ENCODE measurements at regions not wholly inside any gene's neighbourhood (a gene's known extent, or its start where the extent isn't known, plus 50 kb on each side); places are given as distances from the start of the nearest gene placed in this dataset.

DNA sequence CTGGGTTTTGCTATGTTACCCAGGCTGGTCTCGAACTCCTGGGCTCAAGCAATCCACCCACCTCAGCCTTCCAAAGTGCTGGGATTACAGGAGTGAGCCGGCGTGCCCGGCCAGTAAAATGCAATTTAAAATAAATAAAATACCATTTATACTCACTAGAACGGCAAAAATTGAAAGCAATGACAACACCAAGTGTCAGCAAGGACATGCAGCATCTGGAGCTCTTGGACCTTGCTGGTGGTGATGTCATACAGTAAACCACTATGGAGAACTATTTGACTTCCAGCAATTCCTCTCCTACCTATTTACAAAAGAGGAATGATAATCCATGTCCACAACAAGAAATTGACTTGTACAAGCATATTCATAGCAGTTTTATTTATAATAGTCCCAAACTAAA lies 105.7 kb upstream of the PHACTR1 start:
- Histone ChIP-seq H3K4me1 (ENCODE audit: insufficient read depth, low read length, poor library complexity, severe bottlenecking) (no peaks in the 10 kb centered on the region), H3K9me3 (ENCODE audit: low read depth, low read length, poor library complexity, severe bottlenecking) (no peaks in the 10 kb centered on the region), H3K27me3 (replicated peaks; ENCODE audit: insufficient read depth, low read depth, low read length, poor library complexity) (no peaks in the 10 kb centered on the region), H3K27ac (ENCODE audit: low read depth, low read length, poor library complexity, severe bottlenecking) (no peak overlapping the region), H3K36me3 (ENCODE audit: insufficient read depth, low read length, poor library complexity, severe bottlenecking) (no peaks in the 10 kb centered on the region), H3K4me3 (ENCODE audit: low read depth, low read length, poor library complexity, severe bottlenecking) (no peak overlapping the region)
- intact Hi-C loops (cut with micrococcal nuclease; ENCODE audit: unreplicated experiment): no loop called here
- POLR2A ChIA-PET (ENCODE audit: low non-redundant PET): no interaction called here
- BruUV-seq (replicated peaks): no TSS peak
- DNase-seq (ENCODE audit: low spot score): no peak
- no peak for TF ChIP-seq CTCF (conservative IDR thresholded peaks at IDR 0.05; ENCODE audit: low read depth, low read length)
- TF ChIP-seq EZH2 (IDR thresholded peaks at IDR 0.05; ENCODE audit: borderline replicate concordance, low read depth, low read length, poor library complexity, severe bottlenecking): no peak
- CTCF ChIA-PET: no interaction called here

DNA sequence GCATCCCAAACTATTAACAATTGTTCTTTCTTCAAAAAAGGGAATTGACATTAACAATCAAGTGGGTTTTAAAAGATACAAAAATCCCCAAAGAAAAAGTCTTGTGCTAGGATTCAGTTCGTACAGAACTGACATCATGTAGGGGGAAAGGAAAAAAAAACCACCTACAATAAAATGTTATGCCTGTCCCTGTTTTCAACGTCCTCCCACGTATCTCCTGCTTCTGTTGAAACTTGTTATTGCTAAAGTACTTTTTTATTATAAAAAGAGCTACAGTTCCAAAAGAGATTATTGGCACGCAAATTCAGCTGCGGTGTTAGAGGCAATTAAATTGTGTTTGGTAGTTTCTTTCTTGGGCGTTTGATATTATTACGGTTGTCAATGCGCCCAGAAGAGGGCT lies 102.8 kb upstream of the PHACTR1 start:
- ChIA-PET POLR2A (ENCODE audit: low non-redundant PET) (no interaction called here), CTCF (no interaction called here)
- Histone ChIP-seq H3K4me1 (ENCODE audit: insufficient read depth, low read length, poor library complexity, severe bottlenecking) (no peaks in the 10 kb centered on the region), H3K4me3 (ENCODE audit: low read depth, low read length, poor library complexity, severe bottlenecking) (no peak overlapping the region), H3K36me3 (ENCODE audit: insufficient read depth, low read length, poor library complexity, severe bottlenecking) (no peaks in the 10 kb centered on the region), H3K27me3 (replicated peaks; ENCODE audit: insufficient read depth, low read depth, low read length, poor library complexity) (no peaks in the 10 kb centered on the region), H3K9me3 (ENCODE audit: low read depth, low read length, poor library complexity, severe bottlenecking) (no peaks in the 10 kb centered on the region), H3K27ac (ENCODE audit: low read depth, low read length, poor library complexity, severe bottlenecking) (no peak overlapping the region)
- no peak for TF ChIP-seq EZH2 (IDR thresholded peaks at IDR 0.05; ENCODE audit: borderline replicate concordance, low read depth, low read length, poor library complexity, severe bottlenecking)
- TF ChIP-seq CTCF (conservative IDR thresholded peaks at IDR 0.05; ENCODE audit: low read depth, low read length): no peak
- BruUV-seq (replicated peaks): no TSS peak
- intact Hi-C loops (cut with micrococcal nuclease; ENCODE audit: unreplicated experiment): no loop called here
- no peak for DNase-seq (ENCODE audit: low spot score)

DNA sequence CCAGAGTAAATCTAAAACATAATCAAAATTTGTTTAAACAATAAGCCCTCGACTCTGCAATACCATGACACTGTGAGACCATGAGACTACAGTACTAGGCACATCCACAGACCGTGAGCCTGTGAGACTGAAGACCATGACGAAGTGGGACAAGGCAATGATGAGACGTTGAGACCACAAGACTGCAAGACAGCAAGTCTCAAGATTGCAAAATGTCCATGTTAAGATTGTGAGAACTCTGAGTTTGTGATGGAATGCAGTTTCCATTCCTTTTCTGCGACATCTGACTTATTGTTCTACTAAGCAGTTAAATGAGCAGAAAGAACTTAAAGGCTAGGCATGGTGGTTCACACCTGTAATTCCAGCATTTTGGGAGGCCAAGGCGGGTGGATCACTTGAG lies 102.1 kb upstream of the PHACTR1 start:
- no peak for DNase-seq (ENCODE audit: low spot score)

More for the DNA sequence above, 102.1 kb upstream of the PHACTR1 start:
- no peaks in the 10 kb centered on the region for H3K27me3 ChIP-seq (replicated peaks; ENCODE audit: insufficient read depth, low read depth, low read length, poor library complexity)
- H3K4me3 ChIP-seq (ENCODE audit: low read depth, low read length, poor library complexity, severe bottlenecking): no peak overlapping the region
- intact Hi-C loops (cut with micrococcal nuclease; ENCODE audit: unreplicated experiment): no loop called here
- no peak for TF ChIP-seq EZH2 (IDR thresholded peaks at IDR 0.05; ENCODE audit: borderline replicate concordance, low read depth, low read length, poor library complexity, severe bottlenecking)
- no peak for TF ChIP-seq CTCF (conservative IDR thresholded peaks at IDR 0.05; ENCODE audit: low read depth, low read length)
- ChIA-PET CTCF (no interaction called here), POLR2A (ENCODE audit: low non-redundant PET) (no interaction called here)
- H3K9me3 ChIP-seq (ENCODE audit: low read depth, low read length, poor library complexity, severe bottlenecking): no peaks in the 10 kb centered on the region
- no peak overlapping the region for H3K27ac ChIP-seq (ENCODE audit: low read depth, low read length, poor library complexity, severe bottlenecking)
- BruUV-seq (replicated peaks): no TSS peak
- no peaks in the 10 kb centered on the region for H3K4me1 ChIP-seq (ENCODE audit: insufficient read depth, low read length, poor library complexity, severe bottlenecking)
- H3K36me3 ChIP-seq (ENCODE audit: insufficient read depth, low read length, poor library complexity, severe bottlenecking): no peaks in the 10 kb centered on the region
